OCI-LY7 (cell line): ENCODE measurements at regions not wholly inside any gene's neighbourhood (a gene's known extent, or its start where the extent isn't known, plus 50 kb on each side); places are given as distances from the start of the nearest gene placed in this dataset.

Source experiments
- CTCF ChIP-seq: fragments of 200-600 bp; sonication (generic); conservative IDR thresholded peaks from 2 replicates; pipeline ENCODE4 v1.5.1; 2014; ENCODE audit warnings: mild to moderate bottlenecking, antibody characterized with exemption, low read length, moderate library complexity, mixed read lengths
- EZH2phosphoT487 ChIP-seq: fragments of 200-600 bp; sonication (generic); IDR thresholded peaks from 2 replicates; pipeline ENCODE4 v1.6.1; 2018; ENCODE audit warnings: low read depth, borderline replicate concordance, mild to moderate bottlenecking, mixed run types, antibody characterized with exemption, low read length, moderate library complexity, mixed read lengths

- TF ChIP-seq CTCF (no peak), EZH2phosphoT487 (no peak)
Observed at GRCh38 chr17:71881581-71881980, 239.2 kb upstream of the SOX9 start.
